ENCODE measurements at regions not wholly inside any gene's neighbourhood (a gene's known extent, or its start where the extent isn't known, plus 50 kb on each side); places are given as distances from the start of the nearest gene placed in this dataset.

- no peak for TF ChIP-seq CTBP2 (IDR thresholded peaks at IDR 0.05; ENCODE audit: borderline replicate concordance, insufficient read depth, insufficient read length, low read length)
- no peak for TF ChIP-seq BCL11A (IDR thresholded peaks at IDR 0.05; ENCODE audit: low read depth in 2 of 2, low read length in 2 of 2)
These were observed 94.5 kb downstream of the RAP2A start (continued) for GRCh38 chr13:97528518-97528917.
